CD4-positive, CD25-positive, alpha-beta regulatory T cell (primary cell): ENCODE measurements at regions not wholly inside any gene's neighbourhood (a gene's known extent, or its start where the extent isn't known, plus 50 kb on each side); places are given as distances from the start of the nearest gene placed in this dataset.

ENCODE experiments used
- ATAC-seq, 2 donors: fragments of 150-1000 bp; cut with Tn5 transposase; one replicate each; pipeline ENCODE4 v1.10.0; 2021; ENCODE audit warnings: low read depth in 2 of 2, moderate number of reproducible peaks in 2 of 2, moderate library complexity in 1 of 2
- DNase-seq, 3 donors: peaks; one replicate each; pipeline versions ENCODE4 v3.0.0 to v3.0.0-alpha.2; 2012 to 2022; ENCODE audit warnings: mixed read lengths in 1 of 3
- H3K27ac ChIP-seq: one replicate; pipeline ENCODE4 v1.7.0; 2013; ENCODE audit warnings: mild to moderate bottlenecking, low read length; ENCODE audit not compliant: insufficient read depth, poor library complexity, severe bottlenecking
- H3K27me3 ChIP-seq: one replicate; pipeline ENCODE4 v1.7.0; 2013; ENCODE audit warnings: low read length; ENCODE audit not compliant: control insufficient read depth, insufficient read depth
- H3K36me3 ChIP-seq: one replicate; pipeline ENCODE4 v1.7.0; 2013; ENCODE audit warnings: mild to moderate bottlenecking, low read length, moderate library complexity; ENCODE audit not compliant: control insufficient read depth, insufficient read depth
- H3K4me1 ChIP-seq: 2 replicates; pipeline ENCODE4 v1.7.0; 2013; ENCODE audit warnings: mild to moderate bottlenecking, low read length; ENCODE audit not compliant: insufficient read depth, control insufficient read depth, poor library complexity, severe bottlenecking
- H3K4me3 ChIP-seq: one replicate; pipeline ENCODE4 v1.7.0; 2013; ENCODE audit warnings: low read depth, mild to moderate bottlenecking, low read length, moderate library complexity
- H3K9me3 ChIP-seq, 2 experiments: 1 replicate in 1 of 2; 2 replicates in 1 of 2; pipeline ENCODE4 v1.7.0; 2013; ENCODE audit warnings: low read length in 2 of 2, mild to moderate bottlenecking in 1 of 2, moderate library complexity in 1 of 2; ENCODE audit not compliant: control insufficient read depth in 2 of 2
- H3K27ac Mint-ChIP-seq, 3 donors: one replicate each; pipeline ENCODE4 v1.8.0; 2020 to 2022; ENCODE audit warnings: mild to moderate bottlenecking in 3 of 3, mixed read lengths in 3 of 3, moderate library complexity in 2 of 3
- H3K27me3 Mint-ChIP-seq: one replicate; pipeline ENCODE4 v1.8.0; 2022; ENCODE audit warnings: mild to moderate bottlenecking, mixed read lengths
- H3K36me3 Mint-ChIP-seq: one replicate; pipeline ENCODE4 v1.8.0; 2020; ENCODE audit warnings: mixed read lengths
- H3K4me1 Mint-ChIP-seq, 4 donors: one replicate each; pipeline ENCODE4 v1.8.0; 2020 to 2022; ENCODE audit warnings: mixed read lengths in 4 of 4, mild to moderate bottlenecking in 1 of 4
- H3K4me3 Mint-ChIP-seq, 4 donors: one replicate each; pipeline ENCODE4 v1.8.0; 2020 to 2022; ENCODE audit warnings: mild to moderate bottlenecking in 4 of 4, mixed read lengths in 4 of 4, moderate library complexity in 3 of 4
- H3K9me3 Mint-ChIP-seq, 7 donors: one replicate each; pipeline ENCODE4 v1.8.0; 2020 to 2022; ENCODE audit warnings: mixed read lengths in 7 of 7, mild to moderate bottlenecking in 3 of 7, moderate library complexity in 2 of 7

GRCh38 chr13:86937316-86937715 lies 733.9 kb upstream of the SLITRK5 start:
- no peak for DNase-seq
- no peaks in the 10 kb centered on the region for H3K27me3 ChIP-seq

DNA sequence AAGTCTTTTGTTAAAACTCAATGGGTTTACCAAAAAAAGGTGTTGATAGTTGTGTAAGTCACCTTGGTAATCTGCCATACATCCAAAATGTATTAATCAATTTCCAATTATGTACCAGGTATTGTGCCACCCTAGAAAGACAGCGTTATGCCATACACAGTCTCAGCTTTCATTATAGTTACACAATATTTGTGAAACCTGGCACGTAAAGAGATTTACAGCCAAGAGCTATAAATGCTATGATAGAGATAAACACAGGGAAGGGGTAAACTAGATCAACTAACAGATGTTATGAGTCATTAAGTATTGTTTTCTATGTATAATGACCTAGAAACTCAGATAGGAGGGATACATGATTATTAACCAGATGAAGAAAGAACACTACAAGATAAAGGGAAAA lies 725.6 kb upstream of the SLITRK5 start:
- H3K4me3 ChIP-seq: no peak overlapping the region
- H3K27ac ChIP-seq: no peak overlapping the region
- DNase-seq (no peak), ATAC-seq (no peak)
- H3K9me3 ChIP-seq: no peaks in the 10 kb centered on the region
- Mint-ChIP-seq H3K27ac (no peak overlapping the region), H3K36me3 (no peaks in the 10 kb centered on the region), H3K27me3 (no peaks in the 10 kb centered on the region), H3K4me1 (no peaks in the 10 kb centered on the region), H3K4me3 (no peak overlapping the region), H3K9me3 (peaks cover 0 to 14% (median 3%) of the 10 kb centered on the region in 7 donors)
- no peaks in the 10 kb centered on the region for H3K4me1 ChIP-seq
- H3K27me3 ChIP-seq: no peaks in the 10 kb centered on the region
- no peaks in the 10 kb centered on the region for H3K36me3 ChIP-seq

More at GRCh38 chr13:86937316-86937715, 733.9 kb upstream of the SLITRK5 start:
- Histone ChIP-seq H3K4me3 (no peak overlapping the region), H3K36me3 (no peaks in the 10 kb centered on the region), H3K4me1 (no peaks in the 10 kb centered on the region), H3K9me3 (peaks cover 0 to 11% of the 10 kb centered on the region in 2 experiments), H3K27ac (no peak overlapping the region)
- Mint-ChIP-seq H3K27me3 (no peaks in the 10 kb centered on the region), H3K36me3 (no peaks in the 10 kb centered on the region), H3K9me3 (peaks cover 0 to 13% (median 0%) of the 10 kb centered on the region in 7 donors), H3K4me3 (no peak overlapping the region), H3K27ac (no peak overlapping the region), H3K4me1 (no peaks in the 10 kb centered on the region)
- ATAC-seq: no peak

GRCh38 chr13:86946734-86947133 lies 724.4 kb upstream of the SLITRK5 start:
- Histone ChIP-seq H3K4me3 (no peak overlapping the region), H3K27ac (no peak overlapping the region), H3K4me1 (no peaks in the 10 kb centered on the region), H3K9me3 (no peaks in the 10 kb centered on the region), H3K27me3 (no peaks in the 10 kb centered on the region), H3K36me3 (no peaks in the 10 kb centered on the region)
- H3K27ac Mint-ChIP-seq: no peak overlapping the region
- no peak overlapping the region for H3K4me3 Mint-ChIP-seq
- H3K36me3 Mint-ChIP-seq: no peaks in the 10 kb centered on the region
- ATAC-seq (no peak), DNase-seq (no peak)
- H3K27me3 Mint-ChIP-seq: no peaks in the 10 kb centered on the region
- peaks cover 0 to 12% (median 3%) of the 10 kb centered on the region in 7 donors for H3K9me3 Mint-ChIP-seq
- no peaks in the 10 kb centered on the region for H3K4me1 Mint-ChIP-seq

GRCh38 chr13:86954341-86954740 lies 716.8 kb upstream of the SLITRK5 start:
- no peak overlapping the region for H3K27ac Mint-ChIP-seq
- H3K27me3 ChIP-seq: no peaks in the 10 kb centered on the region
- no peak overlapping the region for H3K4me3 Mint-ChIP-seq
- H3K36me3 Mint-ChIP-seq: no peaks in the 10 kb centered on the region
- H3K27ac ChIP-seq: no peak overlapping the region
- H3K4me3 ChIP-seq: no peak overlapping the region
- H3K4me1 ChIP-seq: no peaks in the 10 kb centered on the region
- no peak for DNase-seq
- no peaks in the 10 kb centered on the region for H3K27me3 Mint-ChIP-seq
- H3K9me3 Mint-ChIP-seq: peaks cover 0 to 26% (median 6%) of the 10 kb centered on the region in 7 donors
- peaks cover 0 to 2% of the 10 kb centered on the region in 2 experiments for H3K9me3 ChIP-seq
- no peak for ATAC-seq
- H3K4me1 Mint-ChIP-seq: no peaks in the 10 kb centered on the region
- H3K36me3 ChIP-seq: no peaks in the 10 kb centered on the region

DNA sequence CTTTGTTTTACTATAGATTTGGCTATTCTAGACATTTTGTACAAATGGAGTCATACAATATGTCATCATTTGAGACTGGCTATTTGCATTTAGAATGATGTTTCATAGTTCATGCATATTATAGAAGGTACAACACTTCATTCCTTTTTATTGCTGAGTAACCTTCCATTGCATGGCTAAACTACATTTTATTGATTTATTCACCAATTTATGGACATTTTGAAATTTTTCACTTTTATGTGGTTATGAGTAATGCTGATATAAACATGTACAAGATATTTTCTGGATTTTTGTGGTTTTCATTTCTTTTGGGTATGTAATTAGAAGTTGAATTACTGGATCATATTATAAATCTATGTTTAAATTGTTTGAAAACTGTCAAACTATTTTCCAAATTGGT lies 710.3 kb upstream of the SLITRK5 start:
- DNase-seq: no peak
- Histone ChIP-seq H3K4me1 (no peaks in the 10 kb centered on the region), H3K36me3 (no peaks in the 10 kb centered on the region), H3K4me3 (no peak overlapping the region), H3K27ac (no peak overlapping the region), H3K9me3 (peaks cover 0 to 4% of the 10 kb centered on the region in 2 experiments), H3K27me3 (no peaks in the 10 kb centered on the region)
- no peak for ATAC-seq
- H3K27me3 Mint-ChIP-seq: no peaks in the 10 kb centered on the region
- no peak overlapping the region for H3K27ac Mint-ChIP-seq
- no peaks in the 10 kb centered on the region for H3K4me1 Mint-ChIP-seq
- H3K4me3 Mint-ChIP-seq: no peak overlapping the region
- H3K9me3 Mint-ChIP-seq: peaks cover 0 to 38% (median 8%) of the 10 kb centered on the region in 7 donors
- no peaks in the 10 kb centered on the region for H3K36me3 Mint-ChIP-seq

DNA sequence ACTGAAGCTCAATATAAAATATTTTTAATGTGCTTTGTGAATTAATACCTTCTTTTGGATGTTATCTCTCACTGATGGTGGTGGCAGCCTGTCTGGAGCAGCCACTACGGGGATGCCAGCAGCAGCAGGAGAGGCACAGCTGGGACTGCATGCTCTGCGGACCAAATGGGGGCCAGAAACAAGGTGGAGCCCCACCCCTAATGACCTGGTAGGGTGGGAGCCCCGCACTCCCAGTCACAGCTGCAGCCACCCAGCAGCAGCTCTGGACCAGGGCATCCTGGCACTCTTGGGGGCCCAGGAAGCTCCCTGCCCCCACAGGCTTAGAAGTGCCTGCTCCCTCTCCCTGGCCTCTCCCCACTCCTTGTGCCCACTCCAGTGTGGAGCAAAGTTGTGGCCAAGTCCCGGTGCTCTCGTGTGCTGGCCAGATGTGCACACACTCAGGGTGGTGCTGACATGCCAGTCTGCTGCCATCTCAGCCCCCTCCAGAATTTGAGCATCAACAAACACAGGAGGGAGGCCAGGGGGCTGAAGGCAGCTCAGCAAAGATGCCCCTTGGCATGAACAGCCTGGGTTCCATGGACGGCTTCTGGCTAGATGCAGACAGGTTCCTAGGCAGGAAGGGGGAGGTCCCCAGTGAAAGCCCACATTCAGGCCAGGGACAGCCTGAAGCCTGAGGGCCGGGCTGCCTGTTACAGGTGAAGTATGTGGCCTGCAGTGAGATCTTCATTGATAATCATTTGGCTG lies 696.7 kb upstream of the SLITRK5 start:
- no peaks in the 10 kb centered on the region for H3K36me3 ChIP-seq
- H3K4me1 ChIP-seq: no peaks in the 10 kb centered on the region
- no peak overlapping the region for H3K27ac Mint-ChIP-seq
- no peak overlapping the region for H3K4me3 Mint-ChIP-seq
- no peaks in the 10 kb centered on the region for H3K4me1 Mint-ChIP-seq
- no peak overlapping the region for H3K27ac ChIP-seq
- H3K4me3 ChIP-seq: no peak overlapping the region
- H3K27me3 Mint-ChIP-seq: no peaks in the 10 kb centered on the region
- no peaks in the 10 kb centered on the region for H3K36me3 Mint-ChIP-seq
- H3K9me3 Mint-ChIP-seq: peaks cover 0 to 5% (median 2%) of the 10 kb centered on the region in 7 donors
- peaks cover 0 to 10% of the 10 kb centered on the region in 2 experiments for H3K9me3 ChIP-seq
- no peak for DNase-seq
- H3K27me3 ChIP-seq: no peaks in the 10 kb centered on the region
- ATAC-seq: no peak

GRCh38 chr13:86974995-86975328 lies 696.2 kb upstream of the SLITRK5 start:
- no peaks in the 10 kb centered on the region for H3K4me1 ChIP-seq
- peaks cover 0 to 10% of the 10 kb centered on the region in 2 experiments for H3K9me3 ChIP-seq
- no peaks in the 10 kb centered on the region for H3K27me3 ChIP-seq
- no peak for DNase-seq
- no peak overlapping the region for H3K4me3 ChIP-seq
- H3K36me3 ChIP-seq: no peaks in the 10 kb centered on the region
- no peaks in the 10 kb centered on the region for H3K36me3 Mint-ChIP-seq
- H3K27me3 Mint-ChIP-seq: no peaks in the 10 kb centered on the region
- H3K4me3 Mint-ChIP-seq: no peak overlapping the region
- H3K27ac Mint-ChIP-seq: no peak overlapping the region
- no peak for ATAC-seq
- peaks cover 0 to 5% (median 3%) of the 10 kb centered on the region in 7 donors for H3K9me3 Mint-ChIP-seq
- H3K4me1 Mint-ChIP-seq: no peaks in the 10 kb centered on the region
- no peak overlapping the region for H3K27ac ChIP-seq
